ENCODE measurements at regions not wholly inside any gene's neighbourhood (a gene's known extent, or its start where the extent isn't known, plus 50 kb on each side); places are given as distances from the start of the nearest gene placed in this dataset.

- DNase-seq (ENCODE audit: low spot score) = no peak
Observed at GRCh38 chr22:49108636-49109315, 718.9 kb downstream of the BRD1 start.

DNA sequence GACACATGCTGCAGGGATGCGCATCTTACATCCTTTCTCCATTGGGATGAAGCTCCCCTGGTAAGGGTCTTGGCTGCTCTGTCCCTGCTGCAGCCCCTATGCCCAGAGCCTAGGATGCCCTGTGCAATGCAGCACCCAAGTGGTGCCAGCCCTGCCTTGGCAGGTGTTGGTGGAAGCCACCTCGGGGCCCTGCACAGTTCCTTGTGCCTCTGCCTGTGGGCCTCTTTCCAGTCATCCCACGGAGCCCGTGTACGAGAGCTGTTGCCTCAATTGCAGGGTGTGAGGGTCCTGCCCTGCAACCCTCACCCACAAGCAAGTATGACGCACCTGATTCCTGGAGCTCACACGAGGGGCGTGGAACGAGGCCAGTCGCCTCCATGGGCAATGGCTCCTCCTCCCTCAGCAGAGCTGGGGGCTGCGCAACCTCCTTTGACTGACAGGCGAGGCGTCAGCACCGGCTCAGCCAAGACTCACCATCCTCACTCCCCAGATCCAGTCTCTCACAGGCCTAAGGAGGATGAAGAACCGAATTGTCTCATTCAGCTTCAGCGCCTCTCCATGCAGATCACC lies 719.6 kb downstream of the BRD1 start:
- no peak for DNase-seq (ENCODE audit: low spot score)

GRCh38 chr22:49107561-49107960 lies 720.1 kb downstream of the BRD1 start:
- DNase-seq (ENCODE audit: low spot score) = no peak

DNA sequence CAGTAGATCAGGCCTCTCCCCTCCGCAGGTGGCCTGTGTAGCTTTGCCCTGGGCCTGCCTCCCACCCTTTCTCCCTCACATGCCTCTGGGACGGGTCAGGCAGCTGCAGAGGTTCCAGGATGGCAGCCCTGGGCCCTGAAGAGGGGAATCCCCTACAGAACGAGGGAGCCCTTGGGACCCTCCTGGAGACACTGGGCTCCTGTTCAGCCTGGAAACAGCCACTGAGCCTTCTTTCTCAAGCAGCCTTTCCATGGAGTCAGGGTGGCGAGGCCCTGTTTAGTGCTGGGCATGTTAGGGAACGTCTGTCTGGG lies 720.9 kb downstream of the BRD1 start:
- DNase-seq (ENCODE audit: low spot score) = no peak

- no peak for DNase-seq (ENCODE audit: low spot score)
Observed at GRCh38 chr22:49106096-49106841, 721.4 kb downstream of the BRD1 start.

DNA sequence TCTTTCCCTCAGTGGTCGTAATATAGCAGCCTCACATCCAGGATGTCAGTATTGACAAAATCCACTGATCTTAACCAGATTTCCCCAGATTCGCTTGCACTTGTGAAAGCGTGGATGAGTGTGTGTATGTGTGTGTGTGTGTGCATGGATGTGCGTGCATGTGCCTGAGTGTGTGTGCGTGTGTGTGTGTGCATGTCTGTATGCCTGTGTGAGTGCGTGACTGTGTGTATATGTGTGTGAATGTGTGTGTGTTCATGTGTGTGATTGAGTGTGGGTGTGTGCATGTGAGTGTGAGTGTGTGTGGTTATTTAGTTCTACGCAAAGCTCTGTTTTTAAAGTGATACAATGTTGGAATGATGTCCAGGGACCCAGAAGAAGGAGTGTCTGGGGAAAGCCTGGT lies 723.2 kb downstream of the BRD1 start:
- no peak for DNase-seq (ENCODE audit: low spot score)

GRCh38 chr22:49103314-49104059 lies 724.2 kb downstream of the BRD1 start:
- no peak for DNase-seq (ENCODE audit: low spot score)

DNA sequence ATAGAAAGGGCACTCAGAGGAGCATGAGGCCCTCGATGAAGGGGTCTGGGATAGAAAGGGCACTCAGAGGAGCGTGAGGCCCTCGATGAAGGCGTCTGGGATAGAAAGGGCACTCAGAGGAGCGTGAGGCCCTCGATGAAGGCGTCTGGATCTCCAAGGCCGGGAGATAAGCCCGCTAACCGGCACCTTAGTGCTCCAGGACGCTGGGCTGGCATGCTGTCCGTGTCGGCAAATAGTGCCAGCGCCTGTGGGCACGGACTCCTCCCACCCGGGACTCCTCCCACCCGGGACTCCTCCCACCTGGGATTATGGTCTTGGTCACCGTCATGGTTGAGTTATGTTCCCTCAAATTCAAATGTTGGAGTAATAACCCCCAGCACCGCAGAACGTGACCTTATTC lies 725.3 kb downstream of the BRD1 start:
- no peak for DNase-seq (ENCODE audit: low spot score)

GRCh38 chr22:49101873-49102272 lies 725.8 kb downstream of the BRD1 start:
- DNase-seq (ENCODE audit: low spot score) = no peak

DNA sequence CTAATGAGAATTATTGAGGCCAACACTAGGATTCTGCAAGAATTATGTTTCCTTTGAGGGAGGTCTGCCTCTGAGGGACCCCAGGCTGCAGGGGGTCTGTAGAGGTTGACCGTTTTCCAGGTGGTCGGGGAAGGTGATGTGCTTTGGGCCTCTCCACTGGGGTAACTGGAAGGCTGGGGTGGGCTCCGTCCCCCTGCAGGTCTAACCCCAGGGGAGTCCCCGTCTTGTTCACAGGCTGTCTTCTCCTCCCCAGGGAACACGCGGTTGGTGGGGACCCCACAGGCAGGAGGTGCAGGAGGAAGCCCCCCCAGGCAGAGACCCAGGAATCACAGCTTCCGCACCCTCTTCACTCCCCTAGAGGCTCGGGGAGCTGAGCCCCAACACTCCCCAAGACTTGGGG lies 726.4 kb downstream of the BRD1 start:
- no peak for DNase-seq (ENCODE audit: low spot score)

DNA sequence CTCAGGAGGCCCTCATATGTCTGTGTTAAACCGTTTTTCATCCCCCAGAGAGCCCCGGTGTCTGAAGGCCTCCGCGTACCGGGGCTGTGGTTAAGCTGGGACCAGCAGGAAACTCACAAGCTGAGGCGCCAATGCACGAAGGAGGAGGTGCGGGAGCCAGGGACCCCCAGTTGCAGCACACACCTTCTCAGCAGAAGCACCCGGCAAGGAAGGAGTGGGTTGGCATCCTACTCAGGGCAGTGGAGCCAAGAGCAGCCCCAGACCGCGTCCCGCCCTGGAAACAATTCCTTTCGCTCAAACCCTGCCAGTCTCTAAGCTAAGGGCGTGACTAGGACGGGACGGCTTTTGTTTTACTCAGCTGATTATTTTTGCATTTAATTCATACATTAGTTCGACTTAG lies 726.9 kb downstream of the BRD1 start:
- no peak for DNase-seq (ENCODE audit: low spot score)

DNA sequence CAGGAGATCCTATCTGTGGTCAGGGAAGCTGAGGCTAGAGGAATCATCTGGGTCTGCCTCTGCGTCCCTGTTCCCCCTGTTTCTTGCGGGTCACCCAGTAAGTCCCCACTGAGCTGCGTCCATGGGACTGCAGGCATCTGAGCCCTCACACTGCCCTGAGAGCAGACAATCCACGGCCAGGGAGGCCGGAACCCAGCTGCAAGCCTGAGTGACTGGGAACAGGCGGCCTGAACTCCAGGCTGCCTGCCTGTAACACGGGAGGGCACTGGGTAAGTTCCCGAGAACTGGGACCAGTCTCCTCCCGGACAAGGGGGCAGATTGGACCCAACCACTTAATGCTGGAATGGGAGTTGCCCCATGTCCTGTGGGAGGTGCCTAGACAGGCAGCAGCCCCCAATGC lies 727.4 kb downstream of the BRD1 start:
- no peak for DNase-seq (ENCODE audit: low spot score)

- DNase-seq (ENCODE audit: low spot score) = no peak
Observed at GRCh38 chr22:49099496-49100124, 728.1 kb downstream of the BRD1 start.

- DNase-seq (ENCODE audit: low spot score) = no peak
Observed at GRCh38 chr22:49099089-49099488, 728.6 kb downstream of the BRD1 start.

GRCh38 chr22:49097966-49098365 lies 729.7 kb downstream of the BRD1 start:
- peak; percentile 43 for DNase-seq (ENCODE audit: low spot score)

- no peak for DNase-seq (ENCODE audit: low spot score)
Observed at GRCh38 chr22:49097171-49097925, 730.3 kb downstream of the BRD1 start.

DNA sequence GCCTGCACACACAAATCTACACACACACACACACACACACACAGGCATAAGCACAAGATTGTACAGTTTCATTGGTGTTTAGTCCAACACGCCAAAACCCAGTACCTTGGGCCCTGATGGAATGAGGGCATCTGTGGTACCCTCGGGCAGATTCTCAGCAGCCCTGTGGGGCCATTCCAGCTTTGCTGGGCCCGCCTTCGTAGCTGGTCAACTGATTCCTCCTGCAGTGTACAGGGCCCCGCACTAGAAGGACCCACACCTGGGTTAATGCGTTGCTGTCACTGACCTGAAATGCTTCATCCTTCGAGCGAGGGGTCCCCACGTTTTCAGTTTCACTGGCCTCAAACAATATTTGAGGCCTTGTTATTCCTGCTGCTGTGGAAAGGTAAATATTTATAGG lies 731.2 kb downstream of the BRD1 start:
- DNase-seq (ENCODE audit: low spot score) = no peak

- DNase-seq (ENCODE audit: low spot score) = no peak
Observed at GRCh38 chr22:49095366-49095765, 732.3 kb downstream of the BRD1 start.

DNA sequence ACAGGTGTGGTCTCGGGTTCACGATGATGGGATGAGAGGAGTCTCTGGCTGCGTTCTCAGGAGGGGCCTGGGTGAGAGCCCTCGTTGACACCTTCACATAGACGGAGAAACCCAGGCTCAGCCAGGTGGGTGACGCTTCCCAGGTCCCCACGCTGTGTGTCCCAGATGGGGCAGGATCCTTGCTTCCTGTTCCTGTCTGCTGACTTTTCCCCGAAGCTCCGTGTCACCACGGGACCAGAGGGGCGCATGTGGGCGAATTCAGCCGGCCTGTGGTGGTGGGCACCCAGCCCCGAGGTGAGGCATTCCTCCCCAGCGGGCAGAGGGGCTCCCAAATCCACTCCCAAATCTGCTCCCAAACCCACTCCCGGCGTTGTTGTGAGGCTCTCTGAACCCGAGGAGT lies 732.8 kb downstream of the BRD1 start:
- DNase-seq (ENCODE audit: low spot score) = no peak

GRCh38 chr22:49094151-49094550 lies 733.5 kb downstream of the BRD1 start:
- no peak for DNase-seq (ENCODE audit: low spot score)

GRCh38 chr22:49093192-49093880 lies 734.3 kb downstream of the BRD1 start:
- DNase-seq (ENCODE audit: low spot score) = no peak
